OCI-LY7 (cell line): ENCODE measurements at regions not wholly inside any gene's neighbourhood (a gene's known extent, or its start where the extent isn't known, plus 50 kb on each side); places are given as distances from the start of the nearest gene placed in this dataset.

ENCODE experiments used
- BruUV-seq: library from RNA; stranded (reverse); fragments of 400-500 nt; replicated peaks from 2 replicates; lab custom pipeline; 2021; lab: Mats Ljungman, UMichigan
- CTCF ChIA-PET: fragments of 300-600 bp; sonication (Branson Sonifier 250); formaldehyde crosslinking; loops from one replicate; lab custom pipeline; 2022; ENCODE audit warnings: antibody characterized with exemption; ENCODE audit not compliant: unreplicated experiment; lab: Charles Lee
- POLR2A ChIA-PET: fragments of 300-600 bp; sonication (Branson Sonifier 250); formaldehyde crosslinking; loops from one replicate; lab custom pipeline; 2022; ENCODE audit warnings: antibody characterized with exemption; lab: Charles Lee
- DNase-seq: peaks from one replicate; pipeline ENCODE4 v3.0.0-alpha.2; 2015; ENCODE audit warnings: low spot score
- H2AFZ ChIP-seq: fragments of 200-600 bp; sonication (generic), shearing (Covaris generic); 2 replicates; pipeline ENCODE4 v1.6.1; 2014; ENCODE audit warnings: mild to moderate bottlenecking, antibody characterized with exemption, low read length, moderate library complexity
- H3K27ac ChIP-seq: fragments of 200-600 bp; sonication (generic); 2 replicates; pipeline ENCODE4 v1.5.1; 2014; ENCODE audit warnings: mixed run types, low read depth, mild to moderate bottlenecking, moderate library complexity, low read length, inconsistent platforms; ENCODE audit not compliant: poor library complexity, severe bottlenecking
- H3K36me3 ChIP-seq: fragments of 200-600 bp; sonication (generic); 2 replicates; pipeline ENCODE4 v1.6.1; 2014; ENCODE audit warnings: mild to moderate bottlenecking, antibody characterized with exemption, low read length, moderate library complexity, mixed read lengths; ENCODE audit not compliant: insufficient read depth
- H3K4me1 ChIP-seq: fragments of 200-600 bp; sonication (generic); 2 replicates; pipeline ENCODE4 v1.5.1; 2014; ENCODE audit warnings: mild to moderate bottlenecking, low read length; ENCODE audit not compliant: insufficient read depth, poor library complexity, severe bottlenecking
- H3K4me2 ChIP-seq: fragments of 200-600 bp; sonication (generic); 2 replicates; pipeline ENCODE4 v1.6.1; 2014; ENCODE audit warnings: mild to moderate bottlenecking, low read length
- H3K4me3 ChIP-seq: fragments of 200-600 bp; sonication (generic); 2 replicates; pipeline ENCODE4 v1.5.1; 2014; ENCODE audit warnings: mild to moderate bottlenecking, low read depth, low read length; ENCODE audit not compliant: poor library complexity, severe bottlenecking
- H3K79me2 ChIP-seq: fragments of 200-600 bp; sonication (generic); 2 replicates; pipeline ENCODE4 v1.6.1; 2016; ENCODE audit warnings: low read depth, mild to moderate bottlenecking, low read length, moderate library complexity, mixed read lengths; ENCODE audit not compliant: insufficient read depth
- H3K9me2 ChIP-seq: fragments of 200-600 bp; sonication (generic); 2 replicates; pipeline ENCODE4 v1.6.1; 2016; ENCODE audit warnings: mild to moderate bottlenecking, low read length, mixed read lengths; ENCODE audit not compliant: insufficient read depth
- H3K9me3 ChIP-seq: fragments of 200-600 bp; sonication (generic); 2 replicates; pipeline ENCODE4 v1.6.1; 2014; ENCODE audit warnings: mild to moderate bottlenecking, mixed run types, low read length, mixed read lengths
- H4K20me1 ChIP-seq: fragments of 200-600 bp; sonication (generic); 2 replicates; pipeline ENCODE4 v1.6.1; 2014; ENCODE audit warnings: mild to moderate bottlenecking, antibody characterized with exemption, low read length, moderate library complexity, mixed read lengths; ENCODE audit not compliant: insufficient read depth
- EZH2phosphoT487 ChIP-seq: fragments of 200-600 bp; sonication (generic); IDR thresholded peaks from 2 replicates; pipeline ENCODE4 v1.6.1; 2018; ENCODE audit warnings: low read depth, borderline replicate concordance, mild to moderate bottlenecking, mixed run types, antibody characterized with exemption, low read length, moderate library complexity, mixed read lengths
- intact Hi-C: fragments of 100-400 bp; cut with micrococcal nuclease; formaldehyde crosslinking; loops from one replicate; pipeline ENCODE4 v1.10.0; 2022; ENCODE audit not compliant: unreplicated experiment
- TF ChIP-seq, protein P1 (sequence below): fragments of 200-600 bp; sonication (generic); conservative IDR thresholded peaks from 2 replicates; pipeline ENCODE4 v1.5.1; 2014; ENCODE audit warnings: mild to moderate bottlenecking, antibody characterized with exemption, low read length, moderate library complexity, mixed read lengths

DNA sequence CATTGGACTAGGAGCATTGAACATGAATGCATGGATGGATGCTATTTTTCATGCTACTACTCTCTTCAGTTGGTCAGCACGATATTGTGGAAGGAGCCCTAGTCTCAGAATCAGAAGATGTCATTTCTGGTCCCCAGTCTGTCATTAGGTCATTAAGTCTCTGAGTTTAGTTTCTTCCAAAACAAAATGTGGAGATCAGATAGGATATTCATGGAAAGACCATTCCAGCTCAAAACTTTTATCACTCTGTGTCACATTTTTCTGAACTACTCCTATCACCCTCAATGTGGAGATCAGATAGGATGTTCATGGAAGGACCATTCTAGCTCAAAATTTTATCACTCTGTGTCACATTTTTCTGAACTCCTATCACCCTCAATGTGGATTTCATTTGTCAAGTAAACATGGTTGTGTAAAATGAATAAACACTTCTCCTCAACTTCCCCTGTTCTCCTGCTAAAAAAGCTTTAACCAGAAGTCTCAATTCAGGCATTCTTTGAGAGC, 296.8 kb downstream of the MRPS30 start:
- H3K4me2 ChIP-seq = no peak overlapping the region
- H3K9me2 ChIP-seq = no peaks in the 10 kb centered on the region
- no peak for DNase-seq
- no peak overlapping the region for H3K4me3 ChIP-seq
- TF ChIP-seq, protein P1, sequence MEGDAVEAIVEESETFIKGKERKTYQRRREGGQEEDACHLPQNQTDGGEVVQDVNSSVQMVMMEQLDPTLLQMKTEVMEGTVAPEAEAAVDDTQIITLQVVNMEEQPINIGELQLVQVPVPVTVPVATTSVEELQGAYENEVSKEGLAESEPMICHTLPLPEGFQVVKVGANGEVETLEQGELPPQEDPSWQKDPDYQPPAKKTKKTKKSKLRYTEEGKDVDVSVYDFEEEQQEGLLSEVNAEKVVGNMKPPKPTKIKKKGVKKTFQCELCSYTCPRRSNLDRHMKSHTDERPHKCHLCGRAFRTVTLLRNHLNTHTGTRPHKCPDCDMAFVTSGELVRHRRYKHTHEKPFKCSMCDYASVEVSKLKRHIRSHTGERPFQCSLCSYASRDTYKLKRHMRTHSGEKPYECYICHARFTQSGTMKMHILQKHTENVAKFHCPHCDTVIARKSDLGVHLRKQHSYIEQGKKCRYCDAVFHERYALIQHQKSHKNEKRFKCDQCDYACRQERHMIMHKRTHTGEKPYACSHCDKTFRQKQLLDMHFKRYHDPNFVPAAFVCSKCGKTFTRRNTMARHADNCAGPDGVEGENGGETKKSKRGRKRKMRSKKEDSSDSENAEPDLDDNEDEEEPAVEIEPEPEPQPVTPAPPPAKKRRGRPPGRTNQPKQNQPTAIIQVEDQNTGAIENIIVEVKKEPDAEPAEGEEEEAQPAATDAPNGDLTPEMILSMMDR = no peak
- H3K4me1 ChIP-seq = no peaks in the 10 kb centered on the region
- H3K36me3 ChIP-seq = no peaks in the 10 kb centered on the region
- intact Hi-C loops = no loop called here
- ChIA-PET POLR2A (interaction anchor here (0.6 kb wide), 2 partner anchors 59 to 716 kb away, joined by 3 to 4 read pairs; no protein-coding TSS in a partner anchor), CTCF (no interaction called here)
- H3K79me2 ChIP-seq = no peaks in the 10 kb centered on the region
- H4K20me1 ChIP-seq = no peaks in the 10 kb centered on the region
- H3K9me3 ChIP-seq = no peaks in the 10 kb centered on the region
- no peak overlapping the region for H2AFZ ChIP-seq
- BruUV-seq = no TSS peak
- no peak overlapping the region for H3K27ac ChIP-seq

DNA sequence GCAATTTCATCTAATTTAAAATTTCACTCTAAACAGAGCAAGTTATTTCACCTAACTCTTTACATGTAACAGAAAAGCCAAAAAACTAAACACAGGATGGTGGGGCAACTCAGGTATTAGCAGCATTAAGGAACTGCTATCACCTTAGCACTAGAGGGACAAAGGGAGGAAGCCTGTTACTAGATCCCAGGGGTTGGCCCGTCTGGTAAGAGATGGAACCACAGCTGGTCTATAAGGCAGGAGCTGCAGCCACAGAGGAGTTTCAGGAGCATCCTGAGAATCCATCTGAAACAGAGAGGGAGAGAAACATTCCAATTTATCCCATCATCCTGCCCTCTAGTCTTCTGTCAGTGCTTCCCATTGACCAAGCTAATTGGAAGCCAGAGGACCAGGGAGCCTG, 300.3 kb downstream of the MRPS30 start:
- DNase-seq = no peak
- no TSS peak for BruUV-seq
- no peaks in the 10 kb centered on the region for H3K79me2 ChIP-seq
- no peak overlapping the region for H2AFZ ChIP-seq
- intact Hi-C loops = no loop called here
- POLR2A ChIA-PET = no interaction called here
- no peak for TF ChIP-seq EZH2phosphoT487
- TF ChIP-seq, protein P1 = no peak
- no peak overlapping the region for H3K4me2 ChIP-seq
- CTCF ChIA-PET = no interaction called here
- no peaks in the 10 kb centered on the region for H3K36me3 ChIP-seq
- H3K27ac ChIP-seq = no peak overlapping the region
- H3K4me3 ChIP-seq = no peak overlapping the region
- H3K9me2 ChIP-seq = no peaks in the 10 kb centered on the region
- H4K20me1 ChIP-seq = no peaks in the 10 kb centered on the region
- no peaks in the 10 kb centered on the region for H3K4me1 ChIP-seq
- H3K9me3 ChIP-seq = no peaks in the 10 kb centered on the region

DNA sequence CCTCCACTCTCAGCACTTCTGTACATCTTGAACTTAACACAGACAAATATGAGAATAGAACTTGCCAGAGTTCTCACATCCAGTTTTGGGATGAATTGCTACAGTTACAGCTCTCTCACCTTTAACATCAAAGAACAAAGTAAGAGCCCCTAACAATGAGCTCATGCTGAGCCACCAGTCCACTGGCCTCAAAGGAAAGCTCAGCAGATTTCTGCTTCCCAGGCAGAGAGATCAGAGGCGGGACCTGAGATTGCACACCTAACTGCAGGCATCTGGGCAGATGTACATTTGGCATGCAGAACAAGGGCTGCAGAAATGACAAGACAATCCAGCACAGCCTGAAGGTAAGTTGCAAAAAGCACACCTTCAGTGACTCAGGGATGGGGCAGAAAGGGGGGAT, 300.9 kb downstream of the MRPS30 start:
- POLR2A ChIA-PET = no interaction called here

More for the DNA sequence above, 300.9 kb downstream of the MRPS30 start:
- Histone ChIP-seq H4K20me1 (no peaks in the 10 kb centered on the region), H2AFZ (no peak overlapping the region), H3K4me1 (no peaks in the 10 kb centered on the region), H3K4me3 (no peak overlapping the region), H3K9me2 (no peaks in the 10 kb centered on the region), H3K9me3 (no peaks in the 10 kb centered on the region), H3K36me3 (no peaks in the 10 kb centered on the region), H3K27ac (no peak overlapping the region), H3K4me2 (no peak overlapping the region), H3K79me2 (no peaks in the 10 kb centered on the region)
- intact Hi-C loops = no loop called here
- no TSS peak for BruUV-seq
- TF ChIP-seq, protein P1 = no peak
- TF ChIP-seq EZH2phosphoT487 = no peak
- no peak for DNase-seq
- CTCF ChIA-PET = no interaction called here
